AG08395 (cell line): ENCODE measurements at regions not wholly inside any gene's neighbourhood (a gene's known extent, or its start where the extent isn't known, plus 50 kb on each side); places are given as distances from the start of the nearest gene placed in this dataset.

Source experiments
- DNase-seq: peaks from one replicate; pipeline ENCODE4 v3.0.0; 2012; ENCODE audit warnings: mixed read lengths, low spot score

DNA sequence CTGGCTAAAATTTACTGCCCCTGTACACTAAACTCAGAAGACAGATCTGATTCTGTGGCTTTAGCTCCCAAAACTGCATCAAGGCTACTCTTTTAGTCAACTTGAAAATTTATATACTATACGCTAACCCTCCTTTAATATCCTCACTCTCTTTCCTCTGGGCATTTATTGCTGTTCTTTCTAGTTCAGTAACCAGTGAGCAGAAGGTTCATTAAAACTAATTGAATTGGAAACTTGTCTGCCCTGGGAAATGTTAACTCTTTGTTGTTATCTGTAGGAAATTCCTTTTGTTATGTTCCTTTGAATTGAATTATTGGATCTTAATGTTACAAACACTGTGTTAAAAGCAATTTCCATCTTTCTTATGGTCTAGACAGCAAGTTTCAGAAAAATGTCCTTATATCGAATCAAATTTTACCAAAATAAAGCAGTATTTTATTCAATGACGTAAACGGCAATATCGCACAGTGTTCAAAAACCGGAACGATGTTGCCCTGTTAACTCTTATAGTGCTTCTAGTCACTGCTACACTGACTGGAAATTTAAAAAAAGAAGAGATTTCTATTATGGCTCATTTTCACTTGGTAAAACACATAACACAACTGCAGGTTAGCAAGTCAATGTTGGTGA lies 168.3 kb downstream of the NR4A2 start:
- DNase-seq, result no peak

DNA sequence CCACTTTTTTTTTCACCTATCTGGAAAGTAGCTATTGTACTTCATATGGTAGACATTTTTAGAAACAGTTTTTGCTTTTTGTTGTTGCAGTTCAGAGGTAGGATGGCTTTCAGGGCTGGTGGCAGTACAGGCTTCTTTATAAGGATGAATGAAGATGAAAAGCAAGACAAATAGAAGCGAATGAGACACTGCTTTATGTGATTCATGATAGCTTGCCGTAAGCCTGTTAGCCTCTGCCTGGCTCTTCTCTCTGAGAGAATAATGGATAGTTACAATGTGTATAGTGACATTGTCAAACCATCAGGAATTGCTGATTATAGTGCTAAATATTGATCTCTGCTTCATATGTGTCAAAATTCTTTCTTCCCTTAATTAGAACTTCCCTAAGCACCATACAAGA lies 173.7 kb downstream of the NR4A2 start:
- DNase-seq, result no peak

DNA sequence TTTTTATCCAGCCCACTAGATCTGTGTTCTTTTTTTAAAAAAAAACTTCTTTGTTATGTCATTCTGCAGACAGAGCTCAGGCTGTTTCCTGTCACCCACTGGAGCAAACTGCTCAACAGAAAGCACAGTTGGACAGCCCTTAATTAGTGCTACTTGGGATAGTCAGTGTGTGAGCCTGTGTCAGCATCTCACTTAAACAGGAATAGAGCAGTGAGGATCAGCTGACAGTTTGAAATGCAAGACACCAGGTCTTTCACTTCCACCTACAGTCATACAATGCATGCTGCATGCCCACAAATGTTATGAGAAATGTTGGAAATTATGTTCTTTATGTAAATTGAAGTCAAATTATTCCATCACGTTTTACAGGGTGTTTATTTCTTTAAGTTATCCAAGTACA lies 174.9 kb downstream of the NR4A2 start:
- no peak for DNase-seq

DNA sequence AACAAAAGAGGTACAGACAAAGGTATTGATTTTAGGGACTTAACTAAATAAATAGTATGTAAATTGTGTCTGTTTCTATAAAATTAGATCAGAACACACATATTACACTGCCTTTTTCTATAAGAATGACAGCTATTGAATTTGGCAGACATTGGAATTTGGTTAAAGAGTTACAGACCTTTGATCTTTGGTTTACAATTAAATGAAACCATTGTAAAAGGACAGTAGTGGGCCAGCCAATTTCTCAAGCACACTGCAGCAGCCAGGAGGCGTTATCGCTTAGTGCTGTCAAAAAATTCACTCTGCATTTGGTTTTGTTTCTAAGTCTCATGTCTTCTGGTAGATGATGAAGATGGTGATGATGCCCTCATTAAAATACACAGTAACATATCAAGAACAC lies 175.9 kb downstream of the NR4A2 start:
- no peak for DNase-seq

DNA sequence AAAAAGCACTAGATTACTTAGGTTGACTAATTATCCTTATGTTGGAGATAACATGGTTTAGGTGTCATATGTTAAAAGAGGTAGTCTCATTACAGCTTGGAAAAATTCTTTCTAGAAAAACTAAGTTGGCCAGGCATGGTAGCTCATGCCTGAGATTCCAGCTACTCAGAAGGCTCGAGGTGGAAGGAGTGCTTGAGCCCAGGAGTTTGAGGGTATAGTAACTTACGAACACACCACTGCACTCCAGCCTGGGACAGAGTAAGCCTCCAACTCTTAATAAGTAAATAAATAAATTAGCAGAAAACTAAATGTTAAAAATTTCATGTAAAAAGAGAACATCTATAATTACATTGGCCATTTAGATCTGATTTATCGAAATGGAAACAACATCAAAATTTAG lies 177.2 kb downstream of the NR4A2 start:
- DNase-seq, result no peak

DNA sequence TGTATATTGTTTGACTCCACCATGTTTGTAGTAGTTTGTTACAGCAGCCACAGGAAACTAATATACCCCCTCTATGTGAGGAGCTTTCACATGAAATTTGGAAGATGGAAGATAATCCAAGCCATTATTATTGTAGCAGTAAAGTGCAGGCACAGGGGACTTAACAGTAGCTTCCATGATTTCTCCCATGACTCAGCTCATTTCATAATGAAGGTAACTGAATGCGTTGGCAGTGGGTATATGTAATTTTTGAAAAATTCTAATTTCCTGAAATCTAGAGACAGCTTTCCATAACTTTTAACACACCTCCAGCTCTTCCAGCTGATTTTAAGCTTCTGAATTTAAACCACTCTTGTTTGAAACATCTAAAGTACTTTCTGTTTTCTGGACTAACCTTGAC lies 181.2 kb downstream of the NR4A2 start:
- DNase-seq, result no peak

DNA sequence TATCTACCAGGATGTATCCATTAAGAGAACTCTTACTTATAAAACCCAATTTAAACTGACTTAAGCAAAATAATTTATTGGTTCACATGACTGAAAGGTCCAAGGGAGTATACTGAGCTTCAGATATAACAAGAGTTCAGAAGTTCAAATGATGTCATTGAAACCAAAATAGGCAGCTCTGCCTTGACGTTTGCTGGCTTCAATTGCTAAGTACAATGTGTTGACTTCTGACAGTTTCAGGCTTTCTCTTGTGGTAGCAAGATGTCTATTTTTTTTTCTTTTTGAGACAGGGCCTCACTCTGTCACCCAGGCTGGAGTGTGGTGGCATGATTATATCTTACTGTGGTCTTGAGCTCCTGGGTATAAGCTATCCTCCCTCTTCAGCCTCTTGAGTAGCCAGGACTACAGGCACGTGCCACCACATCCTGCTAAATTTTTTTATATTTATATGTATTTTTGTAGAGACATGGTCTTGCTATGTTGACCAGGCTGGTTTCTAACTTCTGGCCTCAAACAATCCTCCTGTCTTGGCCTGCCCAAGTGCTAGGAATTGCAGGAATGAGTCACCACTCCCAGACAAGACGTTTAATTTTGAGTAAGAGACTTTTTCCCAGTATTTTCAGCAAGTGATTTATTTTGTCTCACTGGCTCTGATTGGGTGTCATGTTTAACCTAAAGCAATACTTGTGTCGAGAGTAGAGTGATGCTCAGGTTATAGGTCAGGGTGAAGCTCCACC lies 184.8 kb downstream of the NR4A2 start:
- no peak for DNase-seq

DNA sequence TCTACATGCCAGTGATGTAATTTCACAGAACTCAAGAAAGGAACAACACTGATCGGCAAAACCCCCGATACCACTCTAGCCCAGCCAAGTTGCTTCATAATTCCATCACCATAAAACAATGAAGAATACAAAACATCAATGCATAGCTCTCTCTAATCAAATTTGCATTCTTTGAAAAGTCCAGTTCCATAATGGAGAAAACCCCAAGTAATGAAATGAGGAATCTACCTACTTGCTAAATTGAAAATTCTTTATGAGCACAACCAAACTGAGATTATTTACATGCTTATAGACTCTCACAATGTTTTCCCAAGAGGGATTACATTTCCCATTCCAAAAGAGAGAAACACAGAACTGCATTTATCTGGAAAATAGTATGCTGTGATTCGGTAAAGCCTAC lies 186.5 kb downstream of the NR4A2 start:
- no peak for DNase-seq

DNA sequence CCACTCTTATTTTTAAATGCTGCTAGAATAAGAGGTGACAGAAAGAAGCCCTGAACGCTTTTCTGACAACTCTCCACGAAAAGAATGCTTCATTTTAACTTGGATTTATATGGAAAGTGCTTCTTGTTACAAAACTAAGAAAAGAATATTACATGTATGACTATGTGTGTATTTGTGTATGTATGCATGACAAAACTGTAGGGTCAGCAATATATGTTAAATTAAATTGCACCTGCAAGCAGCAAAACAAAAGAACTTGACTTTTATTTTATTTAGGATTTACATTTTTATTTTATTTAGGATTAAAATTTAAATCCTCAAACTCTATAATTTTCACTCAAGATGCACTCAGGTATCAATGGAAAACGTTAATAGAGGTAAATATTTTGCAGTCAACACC lies 187.1 kb downstream of the NR4A2 start:
- no peak for DNase-seq

DNA sequence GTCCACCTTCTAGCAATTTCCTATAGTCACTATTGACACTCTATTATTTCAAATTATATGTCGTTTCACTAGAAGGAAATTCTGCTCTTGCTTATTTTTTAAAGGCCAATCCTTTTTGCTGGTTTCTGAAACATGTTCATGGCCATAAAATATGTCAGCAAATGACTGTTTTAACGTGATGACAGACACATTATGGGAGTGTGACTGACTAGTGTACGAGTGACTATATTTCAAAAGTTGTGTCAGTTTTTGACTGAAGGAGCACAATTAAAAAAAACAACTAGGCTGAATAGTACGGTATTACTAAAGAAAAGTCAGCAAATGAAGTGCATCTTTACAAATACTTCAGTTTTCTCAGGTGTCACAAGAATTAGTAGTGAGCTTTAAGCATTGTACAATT lies 196.0 kb downstream of the NR4A2 start:
- DNase-seq, result no peak

DNA sequence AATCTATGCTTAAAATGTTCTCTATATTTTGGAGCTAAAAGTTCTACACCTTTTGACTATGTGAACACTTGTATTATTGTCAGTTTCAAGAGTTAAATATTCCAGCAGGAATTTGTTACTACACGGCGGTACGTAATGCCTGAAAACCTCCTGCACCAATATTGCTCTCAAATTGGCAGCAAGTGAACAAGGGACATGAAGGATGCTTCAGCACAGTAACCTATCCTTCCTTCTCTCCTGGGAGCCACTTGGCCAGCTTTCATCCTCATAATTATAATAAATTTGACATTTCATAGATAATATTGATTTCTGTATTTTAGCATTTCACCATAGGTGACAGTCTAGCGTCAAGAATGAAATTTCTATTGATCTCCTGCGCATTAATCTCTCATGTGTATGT lies 197.6 kb downstream of the NR4A2 start:
- DNase-seq, result no peak

DNA sequence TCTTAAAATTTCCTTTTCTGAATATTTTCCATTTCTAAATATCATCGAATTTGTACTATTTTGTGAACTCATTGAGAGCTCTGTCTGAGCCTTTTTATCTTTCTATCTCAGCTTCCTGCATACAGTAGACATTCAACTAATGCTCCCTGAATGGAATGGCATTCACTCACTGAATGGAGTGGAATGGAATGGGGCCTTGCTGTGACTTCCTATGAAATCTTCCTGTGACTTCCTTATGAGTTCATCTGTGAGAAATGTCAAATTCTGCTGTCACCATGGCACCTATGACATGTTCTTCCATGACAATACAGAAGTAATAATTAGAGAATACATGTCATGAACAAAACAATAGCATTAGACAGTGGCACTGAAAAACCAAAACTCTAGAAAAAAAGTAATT lies 199.6 kb downstream of the NR4A2 start:
- no peak for DNase-seq

DNA sequence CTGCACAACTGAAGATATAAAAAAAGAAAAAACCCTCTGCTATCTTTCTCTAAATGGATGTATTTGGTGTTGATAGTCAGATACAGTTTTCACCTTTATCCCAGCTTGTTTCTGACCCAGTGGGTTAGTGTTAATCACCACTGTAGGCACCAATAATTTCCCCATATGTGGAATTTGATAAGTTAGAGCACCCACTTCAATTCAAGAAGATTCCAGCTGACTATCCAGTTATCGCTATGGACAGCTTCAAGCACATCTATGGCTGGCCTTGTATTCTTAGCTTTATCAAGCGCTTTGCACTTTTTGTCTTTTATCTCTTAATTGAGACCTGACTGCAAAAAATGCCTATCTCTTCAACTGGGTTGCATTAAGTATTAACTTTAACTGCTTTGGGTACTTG lies 200.4 kb downstream of the NR4A2 start:
- no peak for DNase-seq

DNA sequence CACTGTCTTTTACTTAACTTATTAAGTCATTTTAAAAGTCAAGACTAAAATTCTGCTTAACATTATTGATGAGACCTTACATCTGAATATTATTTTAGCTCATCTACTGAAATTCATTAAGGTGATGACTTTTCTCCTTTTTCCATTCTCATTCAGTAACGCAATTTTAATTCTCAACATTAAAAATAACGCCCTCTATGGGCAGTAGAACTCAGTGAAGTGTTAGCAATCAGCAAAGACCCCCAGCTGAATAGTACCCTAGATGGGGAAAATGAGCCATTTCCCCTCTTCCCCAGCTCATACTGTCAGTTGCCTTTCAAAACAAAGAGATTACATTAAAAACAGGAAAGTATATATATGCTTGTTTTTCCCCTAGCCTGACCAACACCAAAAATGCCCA lies 203.3 kb downstream of the NR4A2 start:
- no peak for DNase-seq

DNA sequence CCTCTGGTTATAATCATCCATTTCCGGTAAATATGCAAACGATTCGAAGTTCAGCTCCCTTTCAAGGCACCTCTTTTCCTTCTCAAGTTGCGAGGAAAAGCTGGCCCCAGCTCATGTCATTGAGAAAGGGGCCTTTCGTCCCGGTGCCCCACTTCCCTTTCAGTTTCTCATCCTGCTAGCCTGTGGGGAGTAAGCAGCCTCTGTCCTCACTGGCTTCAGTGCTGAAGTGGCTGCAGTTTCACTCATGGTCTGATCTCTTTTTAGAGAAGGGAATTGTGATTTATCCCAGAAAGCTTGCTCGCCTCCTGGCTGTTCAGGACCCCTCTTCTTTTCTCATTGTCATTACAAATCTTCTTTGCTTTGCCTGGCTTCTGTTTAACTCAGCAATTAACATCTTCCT lies 207.5 kb downstream of the NR4A2 start:
- DNase-seq, result no peak

DNA sequence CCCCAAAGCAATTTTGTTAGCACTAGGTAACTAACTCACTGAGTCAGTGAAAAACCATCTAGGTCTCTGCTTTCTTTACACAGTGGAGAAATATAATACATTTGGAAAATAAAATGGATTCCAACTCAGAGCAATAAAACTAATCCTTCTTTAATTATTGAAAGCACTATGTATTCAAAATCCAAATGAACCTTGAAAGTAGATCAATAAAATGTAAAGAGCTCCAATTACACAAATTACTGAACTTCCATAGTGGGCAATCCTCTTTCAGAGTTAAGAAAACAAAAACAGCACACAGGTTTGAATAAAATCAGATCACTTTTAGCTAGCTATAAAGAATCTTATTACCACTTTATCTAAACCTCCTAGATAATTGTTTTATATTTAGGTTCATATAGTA lies 208.1 kb downstream of the NR4A2 start:
- DNase-seq, result no peak

DNA sequence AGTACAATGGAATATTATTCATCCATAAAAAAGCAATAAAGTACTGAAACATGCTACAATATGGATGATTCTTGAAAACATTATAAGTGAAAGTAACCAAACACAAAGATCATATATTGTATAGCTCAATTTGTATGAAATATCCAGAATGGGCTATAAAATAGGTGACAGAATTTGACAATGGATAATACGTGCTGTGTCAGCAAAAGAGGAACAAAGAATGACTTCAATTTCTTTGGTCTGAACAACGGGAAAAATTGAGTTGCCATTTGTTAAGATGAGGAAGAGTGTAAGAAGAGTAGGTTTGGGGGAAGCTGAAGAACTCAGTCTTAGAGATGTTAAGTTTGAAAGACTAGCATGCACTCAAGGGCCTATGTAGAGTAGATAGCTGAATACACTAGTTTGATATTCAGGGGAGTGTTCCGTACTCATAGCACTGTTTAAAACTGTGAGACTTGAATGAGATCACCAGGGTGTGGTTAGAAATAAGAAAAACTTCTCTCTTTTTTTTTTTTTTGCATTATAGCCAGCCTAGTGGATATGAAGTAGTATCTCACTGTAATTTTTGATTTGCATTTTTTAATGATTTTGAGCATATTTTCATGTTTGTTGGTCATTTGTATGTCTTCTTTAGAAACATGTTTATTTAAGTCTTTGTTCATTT lies 213.6 kb downstream of the NR4A2 start:
- no peak for DNase-seq

DNA sequence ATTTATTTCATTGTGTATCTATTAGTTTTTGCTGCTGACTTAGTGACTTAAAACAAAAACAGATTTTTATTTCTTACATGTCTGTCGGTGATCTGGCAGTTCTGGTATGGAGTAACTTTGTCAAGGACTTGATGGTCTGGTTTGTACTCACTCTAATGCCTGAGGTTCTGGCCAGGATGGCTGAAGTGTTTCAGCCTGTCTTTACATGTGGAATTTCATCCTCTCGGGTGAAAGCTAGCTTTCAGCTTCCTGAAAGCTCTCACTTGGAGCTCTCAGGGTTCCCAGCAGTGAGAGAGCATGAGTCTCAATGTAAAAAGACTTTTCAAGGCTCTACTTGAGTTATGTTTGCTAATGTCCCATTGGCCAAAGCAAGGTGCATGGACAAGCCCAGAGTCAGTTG lies 216.4 kb downstream of the NR4A2 start:
- no peak for DNase-seq

DNA sequence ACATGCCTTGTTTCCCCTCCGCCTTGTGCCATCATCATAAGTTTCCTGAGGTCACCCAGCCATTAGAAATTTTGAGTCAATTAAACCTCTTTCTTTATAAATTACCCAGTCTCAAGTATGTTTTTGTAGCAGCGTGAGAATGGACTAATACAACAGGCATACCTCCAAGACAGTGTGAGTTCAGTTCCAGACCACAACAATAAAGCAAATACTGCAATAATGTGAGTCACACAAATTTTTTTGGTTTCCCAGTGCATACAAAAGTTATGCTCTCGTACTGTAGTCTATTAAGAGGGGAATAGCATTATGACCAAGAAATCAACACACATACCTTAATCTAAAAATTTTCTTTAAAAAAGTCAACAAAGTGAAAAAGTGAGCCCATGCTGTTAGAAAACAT lies 217.2 kb downstream of the NR4A2 start:
- no peak for DNase-seq

DNA sequence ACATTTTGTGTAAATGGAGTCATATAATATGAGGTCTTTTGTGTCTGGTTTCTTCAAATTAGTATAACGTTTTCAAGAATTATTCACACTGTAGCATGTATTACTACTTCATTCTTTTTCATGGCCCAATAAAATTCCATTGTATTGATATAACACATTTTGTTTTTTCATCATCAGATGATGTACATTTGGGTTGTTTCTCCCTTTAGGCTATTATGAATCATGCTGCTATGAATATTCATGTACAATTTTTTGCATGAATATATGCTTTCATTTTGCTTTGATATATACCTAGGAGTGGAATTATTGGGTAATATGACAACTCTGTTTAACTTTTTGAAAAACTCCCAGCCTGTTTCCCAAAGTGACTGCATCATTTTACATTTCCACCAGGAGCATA lies 220.2 kb downstream of the NR4A2 start:
- no peak for DNase-seq

DNA sequence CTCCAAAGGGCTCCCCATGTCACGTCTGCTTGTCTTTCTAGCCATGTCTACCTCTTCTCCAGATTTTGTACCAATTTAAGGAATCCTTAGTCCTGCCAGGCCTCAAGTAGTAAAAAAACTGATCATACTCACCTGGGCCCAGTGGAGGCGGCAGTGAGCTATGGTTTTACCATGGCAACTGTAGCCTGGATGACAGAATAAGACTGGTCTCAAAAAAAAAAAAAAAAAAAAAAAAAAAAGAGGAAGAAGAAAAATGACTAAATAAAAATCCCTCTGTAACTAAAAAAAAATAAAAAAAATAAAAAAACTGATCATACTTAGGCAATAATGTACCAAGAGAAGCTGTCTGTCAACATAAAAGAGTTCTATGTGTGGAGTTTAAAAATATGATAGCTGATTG lies 221.6 kb downstream of the NR4A2 start:
- no peak for DNase-seq

DNA sequence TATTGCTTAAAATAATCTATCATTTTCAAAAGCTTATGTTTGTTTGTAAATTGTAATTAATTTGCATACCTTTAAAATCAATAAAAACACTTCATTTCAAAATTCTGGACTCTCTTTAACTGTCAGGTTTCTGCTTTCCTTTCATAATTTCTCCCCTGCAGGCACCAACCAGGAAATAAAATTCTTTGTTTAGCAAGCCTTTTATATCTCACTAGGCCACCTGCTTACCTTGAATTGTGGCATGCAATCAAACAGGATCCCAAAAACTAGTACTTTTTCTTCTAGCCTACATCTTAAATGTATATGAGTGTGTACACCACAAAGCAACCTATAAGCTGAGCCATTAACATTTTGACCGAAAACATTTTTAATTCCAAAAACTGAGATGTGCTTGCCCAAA lies 233.1 kb downstream of the NR4A2 start:
- no peak for DNase-seq

DNA sequence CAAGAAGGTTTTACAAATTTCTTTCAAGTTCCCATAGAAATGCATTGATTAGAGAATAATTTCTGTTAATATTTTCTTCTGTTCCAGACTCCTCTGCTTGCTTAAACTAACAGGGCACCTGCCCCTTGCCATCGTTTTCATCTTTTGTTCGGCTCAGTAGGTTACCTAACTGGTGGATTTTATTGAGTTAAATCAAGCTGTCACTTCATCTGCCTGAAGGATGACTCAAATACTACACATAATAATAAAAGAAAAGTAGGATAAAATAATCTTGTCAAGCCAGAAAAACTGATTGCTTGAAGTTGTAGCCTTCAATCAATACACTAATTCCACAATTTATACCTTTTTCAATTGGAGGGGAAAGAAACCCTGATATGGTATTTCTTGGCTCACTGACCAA lies 234.0 kb downstream of the NR4A2 start:
- no peak for DNase-seq

DNA sequence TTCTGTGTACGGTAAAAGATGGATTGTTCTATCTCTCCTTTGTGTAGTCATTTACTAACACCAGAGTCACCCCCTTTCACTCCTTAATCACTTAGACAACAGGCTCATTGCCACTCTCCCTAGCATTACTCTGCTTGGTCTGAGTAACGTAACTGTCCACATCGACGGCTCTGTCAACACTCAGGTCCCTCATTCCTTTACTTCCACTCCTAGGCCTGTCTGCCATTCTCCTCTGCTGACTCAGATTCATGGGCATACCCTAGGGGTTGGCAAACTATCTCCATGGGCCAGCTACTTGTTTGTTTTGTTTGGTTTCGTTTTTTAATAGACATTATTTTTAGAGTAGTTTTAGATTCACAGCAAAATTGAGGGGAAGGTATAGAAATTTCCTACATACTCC lies 243.9 kb downstream of the NR4A2 start:
- no peak for DNase-seq
